ENCODE measurements at regions not wholly inside any gene's neighbourhood (a gene's known extent, or its start where the extent isn't known, plus 50 kb on each side); places are given as distances from the start of the nearest gene placed in this dataset.
"Not testable (repeated sequence)": the region's sequence is repeated elsewhere in the genome, so short reads cannot be mapped to it uniquely, and the experiment has no call there.

- Histone ChIP-seq H3K4me1 (ENCODE audit: control insufficient read depth, insufficient read depth, low read length) (no peaks in the 10 kb centered on the region), H3K27ac (ENCODE audit: low read depth, low read length) (peak overlapping the region; percentile 34), H3K36me3 (ENCODE audit: control insufficient read depth, insufficient read depth, low read length) (no peaks in the 10 kb centered on the region), H3K9me3 (ENCODE audit: control insufficient read depth, low read length) (peaks cover 9% of the 10 kb centered on the region), H3K4me3 (ENCODE audit: low read length) (no peak overlapping the region), H3K9ac (ENCODE audit: extremely low read depth, low read length, poor library complexity, severe bottlenecking) (no peak overlapping the region), H3K27me3 (ENCODE audit: control insufficient read depth, insufficient read depth, low read length, poor library complexity, severe bottlenecking) (no peaks in the 10 kb centered on the region)
- no peaks in the 10 kb centered on the region for H3K27me3 Mint-ChIP-seq (ENCODE audit: insufficient read depth)
- WGBS, 2 experiments (ENCODE audit: insufficient coverage in 1 of 2, insufficient read length in 1 of 2), result 38 to 39% methylated on average over 3 to 8 of the region's 8 CpGs
- H3K27ac Mint-ChIP-seq, result peak overlapping the region; percentile 1
- no peak overlapping the region for H3K4me3 Mint-ChIP-seq
- no peaks in the 10 kb centered on the region for H3K36me3 Mint-ChIP-seq (ENCODE audit: low read depth)
- peak; percentile 50 for TF ChIP-seq CTCF (conservative IDR thresholded peaks at IDR 0.05)
- H3K9me3 Mint-ChIP-seq, result peaks cover 15% of the 10 kb centered on the region
- H3K4me1 Mint-ChIP-seq, result peaks cover 11% of the 10 kb centered on the region
- DNase-seq, result peak; percentile 81
Observed at GRCh38 chr7:54292171-54292925, 249.8 kb upstream of the VSTM2A start.

GRCh38 chr7:54299426-54299825 is 242.7 kb upstream of the VSTM2A start:
- no peak for DNase-seq
- H3K27ac ChIP-seq (ENCODE audit: low read depth, low read length), result no peak overlapping the region
- Mint-ChIP-seq H3K4me1 (no peaks in the 10 kb centered on the region), H3K27ac (no peak overlapping the region), H3K36me3 (ENCODE audit: low read depth) (no peaks in the 10 kb centered on the region), H3K27me3 (ENCODE audit: insufficient read depth) (peaks cover 1% of the 10 kb centered on the region), H3K9me3 (peaks cover 3% of the 10 kb centered on the region), H3K4me3 (no peak overlapping the region)
- WGBS, 2 experiments (ENCODE audit: insufficient coverage in 1 of 2, insufficient read length in 1 of 2), result 89% methylated on average over 4 of the region's 4 CpGs; no CpG with 5 or more reads in 1 of the 2 experiments
- no peaks in the 10 kb centered on the region for H3K36me3 ChIP-seq (ENCODE audit: control insufficient read depth, insufficient read depth, low read length)
- no peaks in the 10 kb centered on the region for H3K4me1 ChIP-seq (ENCODE audit: control insufficient read depth, insufficient read depth, low read length)
- H3K9ac ChIP-seq (ENCODE audit: extremely low read depth, low read length, poor library complexity, severe bottlenecking), result no peak overlapping the region
- no peaks in the 10 kb centered on the region for H3K27me3 ChIP-seq (ENCODE audit: control insufficient read depth, insufficient read depth, low read length, poor library complexity, severe bottlenecking)
- TF ChIP-seq CTCF (conservative IDR thresholded peaks at IDR 0.05), result no peak
- H3K9me3 ChIP-seq (ENCODE audit: control insufficient read depth, low read length), result no peaks in the 10 kb centered on the region
- H3K4me3 ChIP-seq (ENCODE audit: low read length), result no peak overlapping the region

GRCh38 chr7:54315955-54316354 is 226.2 kb upstream of the VSTM2A start:
- DNase-seq; H3K4me3 Mint-ChIP-seq; H3K27me3 ChIP-seq (ENCODE audit: control insufficient read depth, insufficient read depth, low read length, poor library complexity, severe bottlenecking); H3K4me1 Mint-ChIP-seq; H3K27me3 Mint-ChIP-seq (ENCODE audit: insufficient read depth); H3K4me3 ChIP-seq (ENCODE audit: low read length); H3K27ac ChIP-seq (ENCODE audit: low read depth, low read length); H3K9me3 ChIP-seq (ENCODE audit: control insufficient read depth, low read length); H3K36me3 ChIP-seq (ENCODE audit: control insufficient read depth, insufficient read depth, low read length); H3K4me1 ChIP-seq (ENCODE audit: control insufficient read depth, insufficient read depth, low read length); H3K9me3 Mint-ChIP-seq; H3K36me3 Mint-ChIP-seq (ENCODE audit: low read depth); H3K27ac Mint-ChIP-seq; H3K9ac ChIP-seq (ENCODE audit: extremely low read depth, low read length, poor library complexity, severe bottlenecking): not testable (repeated sequence)

All from endodermal cell (in vitro differentiated cells).